PC-3 (cell line): ENCODE measurements at regions not wholly inside any gene's neighbourhood (a gene's known extent, or its start where the extent isn't known, plus 50 kb on each side); places are given as distances from the start of the nearest gene placed in this dataset.

Experiments
- CTCF ChIP-seq: fragments of 300-600 bp; sonication (generic); conservative IDR thresholded peaks from 2 replicates; pipeline ENCODE4 v1.5.1; 2017; ENCODE audit warnings: antibody characterized with exemption, low read depth, mild to moderate bottlenecking, low read length
- EZH2 ChIP-seq: fragments of 300-600 bp; sonication (generic); IDR thresholded peaks from one replicate; pipeline ENCODE4 v1.6.1; 2017; ENCODE audit warnings: antibody characterized with exemption, mild to moderate bottlenecking, low read length; ENCODE audit not compliant: unreplicated experiment
- EZH2phosphoT487 ChIP-seq: fragments of 300-600 bp; sonication (generic); IDR thresholded peaks from 2 replicates; pipeline ENCODE4 v1.6.1; 2018; ENCODE audit warnings: mild to moderate bottlenecking, antibody characterized with exemption, low read length, borderline replicate concordance

DNA sequence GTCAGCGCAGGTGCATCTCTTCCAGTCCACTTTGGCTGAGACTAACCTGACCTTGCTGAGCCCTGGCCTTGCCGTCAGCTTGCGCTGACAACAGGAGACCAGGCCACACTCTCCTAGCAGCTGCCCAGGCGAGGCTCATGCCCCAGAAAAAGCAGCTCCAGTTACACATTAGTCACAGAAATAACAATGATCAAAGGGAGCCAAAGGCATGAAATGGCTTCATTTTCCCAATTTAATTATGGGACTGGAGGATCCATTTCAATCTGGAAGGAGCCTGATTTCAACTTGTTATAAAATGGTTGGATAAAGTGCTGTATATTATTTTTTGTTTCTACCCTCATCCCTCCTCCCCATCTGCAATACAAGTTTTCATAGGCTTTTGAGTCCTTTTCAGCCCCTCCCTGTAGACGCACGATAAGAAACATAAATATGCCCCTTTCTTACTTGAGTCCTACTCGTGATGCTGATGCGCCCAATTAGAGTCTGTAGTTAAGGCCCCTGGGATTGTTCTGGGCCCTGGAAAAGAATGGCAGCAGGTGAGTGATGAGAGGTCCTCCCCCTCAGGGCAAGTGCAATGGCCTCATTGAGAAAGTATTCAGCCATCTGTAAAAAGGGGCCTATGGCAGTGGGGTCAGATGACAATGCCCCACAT, 376.0 kb downstream of the C12orf75 start:
- no peak for TF ChIP-seq CTCF
- TF ChIP-seq EZH2phosphoT487, result no peak
- TF ChIP-seq EZH2, result no peak
